Suprapubic skin (tissue), 4 donors: ENCODE measurements at regions not wholly inside any gene's neighbourhood (a gene's known extent, or its start where the extent isn't known, plus 50 kb on each side); places are given as distances from the start of the nearest gene placed in this dataset.

Experiments
- DNase-seq, 2 donors: peaks; one replicate each; pipeline ENCODE4 v3.0.0-alpha.2; 2019; ENCODE audit warnings: low spot score in 2 of 2
- H3K27ac ChIP-seq: fragments of 200-600 bp; sonication (generic); one replicate; pipeline ENCODE4 v1.5.1; 2019
- H3K27me3 ChIP-seq: fragments of 200-600 bp; sonication (generic); one replicate; pipeline ENCODE4 v1.5.1; 2019
- H3K36me3 ChIP-seq: fragments of 200-600 bp; sonication (generic); one replicate; pipeline ENCODE4 v1.5.1; 2019
- H3K4me1 ChIP-seq: fragments of 200-600 bp; sonication (generic); one replicate; pipeline ENCODE4 v1.5.1; 2019
- H3K4me3 ChIP-seq: fragments of 200-600 bp; sonication (generic); one replicate; pipeline ENCODE4 v1.5.1; 2019; ENCODE audit warnings: mild to moderate bottlenecking
- H3K9me3 ChIP-seq: fragments of 200-600 bp; sonication (generic); one replicate; pipeline ENCODE4 v1.5.1; 2019
- EP300 ChIP-seq: sonication (generic); formaldehyde crosslinking; IDR thresholded peaks from one replicate; pipeline ENCODE4 v1.6.1; 2017; ENCODE audit warnings: antibody characterized with exemption
- POLR2A ChIP-seq, 2 donors: fragments of 450-650 bp; IDR thresholded peaks; one replicate each; pipeline ENCODE4 v1.6.1; 2017; ENCODE audit warnings: antibody characterized with exemption in 2 of 2, mild to moderate bottlenecking in 2 of 2, moderate library complexity in 2 of 2
- POLR2AphosphoS5 ChIP-seq, 3 donors: sonication (generic); formaldehyde crosslinking; IDR thresholded peaks; one replicate each; pipeline ENCODE4 v1.6.1; 2017; ENCODE audit warnings: antibody characterized with exemption in 3 of 3
- WGBS: methylation state at CpG from one replicate; pipeline ENCODE4 v1.1.5; 2018; 5-methylcytosine and 5-hydroxymethylcytosine counted together
- TF ChIP-seq, protein P1 (sequence below), 2 donors: fragments of 200-600 bp in 1 of 2; fragments of 450-650 bp in 1 of 2; sonication (generic) in 1 of 2; IDR thresholded peaks; one replicate each; pipeline ENCODE4 v1.5.1; 2016 to 2019; ENCODE audit warnings: antibody characterized with exemption in 2 of 2, mild to moderate bottlenecking in 1 of 2, moderate library complexity in 1 of 2

- Histone ChIP-seq H3K9me3 (no peaks in the 10 kb centered on the region), H3K27ac (no peak overlapping the region), H3K4me1 (no peaks in the 10 kb centered on the region), H3K4me3 (no peak overlapping the region), H3K36me3 (no peaks in the 10 kb centered on the region), H3K27me3 (no peaks in the 10 kb centered on the region)
- no peak for DNase-seq
- no peak for TF ChIP-seq POLR2AphosphoS5 (IDR thresholded peaks at IDR 0.05)
- TF ChIP-seq POLR2A (IDR thresholded peaks at IDR 0.05), result no peak
- TF ChIP-seq, protein P1, sequence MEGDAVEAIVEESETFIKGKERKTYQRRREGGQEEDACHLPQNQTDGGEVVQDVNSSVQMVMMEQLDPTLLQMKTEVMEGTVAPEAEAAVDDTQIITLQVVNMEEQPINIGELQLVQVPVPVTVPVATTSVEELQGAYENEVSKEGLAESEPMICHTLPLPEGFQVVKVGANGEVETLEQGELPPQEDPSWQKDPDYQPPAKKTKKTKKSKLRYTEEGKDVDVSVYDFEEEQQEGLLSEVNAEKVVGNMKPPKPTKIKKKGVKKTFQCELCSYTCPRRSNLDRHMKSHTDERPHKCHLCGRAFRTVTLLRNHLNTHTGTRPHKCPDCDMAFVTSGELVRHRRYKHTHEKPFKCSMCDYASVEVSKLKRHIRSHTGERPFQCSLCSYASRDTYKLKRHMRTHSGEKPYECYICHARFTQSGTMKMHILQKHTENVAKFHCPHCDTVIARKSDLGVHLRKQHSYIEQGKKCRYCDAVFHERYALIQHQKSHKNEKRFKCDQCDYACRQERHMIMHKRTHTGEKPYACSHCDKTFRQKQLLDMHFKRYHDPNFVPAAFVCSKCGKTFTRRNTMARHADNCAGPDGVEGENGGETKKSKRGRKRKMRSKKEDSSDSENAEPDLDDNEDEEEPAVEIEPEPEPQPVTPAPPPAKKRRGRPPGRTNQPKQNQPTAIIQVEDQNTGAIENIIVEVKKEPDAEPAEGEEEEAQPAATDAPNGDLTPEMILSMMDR (IDR thresholded peaks at IDR 0.05), result no peak
- no peak for TF ChIP-seq EP300
- WGBS, result 64% methylated on average over 1 of the region's 1 CpG
Measured at GRCh38 chr6:149160943-149161342, 156.6 kb upstream of the TAB2 start.

- no peak for DNase-seq
- Histone ChIP-seq H3K27me3 (no peaks in the 10 kb centered on the region), H3K4me3 (no peak overlapping the region), H3K36me3 (no peaks in the 10 kb centered on the region), H3K27ac (no peak overlapping the region), H3K4me1 (no peaks in the 10 kb centered on the region), H3K9me3 (no peaks in the 10 kb centered on the region)
- TF ChIP-seq POLR2AphosphoS5 (IDR thresholded peaks at IDR 0.05) (no peak), POLR2A (IDR thresholded peaks at IDR 0.05) (no peak), EP300 (no peak)
- TF ChIP-seq, protein P1 (IDR thresholded peaks at IDR 0.05), result no peak
Measured at GRCh38 chr6:149162924-149163323, 154.6 kb upstream of the TAB2 start.

GRCh38 chr6:149164199-149164750, 153.2 kb upstream of the TAB2 start:
- H3K9me3 ChIP-seq, result no peaks in the 10 kb centered on the region
- 85% methylated on average over 12 of the region's 12 CpGs for WGBS
- no peak for DNase-seq
- no peak overlapping the region for H3K27ac ChIP-seq
- H3K36me3 ChIP-seq, result no peaks in the 10 kb centered on the region
- H3K27me3 ChIP-seq, result no peaks in the 10 kb centered on the region
- TF ChIP-seq, protein P1 (IDR thresholded peaks at IDR 0.05), result no peak
- TF ChIP-seq POLR2AphosphoS5 (IDR thresholded peaks at IDR 0.05) (no peak), POLR2A (IDR thresholded peaks at IDR 0.05) (no peak), EP300 (no peak)
- H3K4me1 ChIP-seq, result no peaks in the 10 kb centered on the region
- no peak overlapping the region for H3K4me3 ChIP-seq

GRCh38 chr6:149166336-149166735, 151.2 kb upstream of the TAB2 start:
- no peaks in the 10 kb centered on the region for H3K4me1 ChIP-seq
- H3K27ac ChIP-seq, result no peak overlapping the region
- TF ChIP-seq POLR2AphosphoS5 (IDR thresholded peaks at IDR 0.05), result no peak
- TF ChIP-seq EP300, result no peak
- H3K4me3 ChIP-seq, result no peak overlapping the region
- WGBS, result 29% methylated on average over 1 of the region's 1 CpG
- no peak for DNase-seq
- H3K9me3 ChIP-seq, result no peaks in the 10 kb centered on the region
- no peaks in the 10 kb centered on the region for H3K27me3 ChIP-seq
- H3K36me3 ChIP-seq, result no peaks in the 10 kb centered on the region

DNA sequence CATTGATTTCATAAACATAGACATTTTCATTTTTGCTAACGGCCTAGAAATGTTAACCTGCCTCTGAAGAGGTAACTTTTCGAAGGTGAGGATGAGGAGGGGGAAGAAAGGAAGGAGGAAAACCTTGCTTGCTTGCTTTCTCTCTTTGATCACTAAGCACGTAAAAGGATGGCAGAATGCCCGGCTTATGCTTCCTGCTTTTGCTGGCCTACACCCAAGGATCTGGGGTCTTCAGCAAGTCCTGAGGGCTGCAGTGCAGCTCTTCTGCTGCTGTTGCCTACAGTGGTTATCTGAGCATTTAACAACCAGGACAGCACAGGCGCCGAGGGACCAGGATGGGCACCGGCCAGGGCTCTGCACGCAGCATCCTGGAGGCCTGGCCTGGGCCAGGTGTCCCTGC, 150.8 kb upstream of the TAB2 start:
- no peak for DNase-seq
- Histone ChIP-seq H3K4me1 (no peaks in the 10 kb centered on the region), H3K27ac (no peak overlapping the region), H3K9me3 (no peaks in the 10 kb centered on the region), H3K4me3 (no peak overlapping the region), H3K36me3 (no peaks in the 10 kb centered on the region), H3K27me3 (no peaks in the 10 kb centered on the region)
- 41% methylated on average over 8 of the region's 8 CpGs for WGBS
- TF ChIP-seq EP300, result no peak
- TF ChIP-seq POLR2AphosphoS5 (IDR thresholded peaks at IDR 0.05), result no peak
- TF ChIP-seq, protein P1 (IDR thresholded peaks at IDR 0.05), result no peak
- no peak for TF ChIP-seq POLR2A (IDR thresholded peaks at IDR 0.05)

GRCh38 chr6:149168968-149169367, 148.5 kb upstream of the TAB2 start:
- no peaks in the 10 kb centered on the region for H3K27me3 ChIP-seq
- WGBS, result 84% methylated on average over 6 of the region's 6 CpGs
- H3K4me1 ChIP-seq, result no peaks in the 10 kb centered on the region
- H3K4me3 ChIP-seq, result no peak overlapping the region
- H3K36me3 ChIP-seq, result no peaks in the 10 kb centered on the region
- no peak for TF ChIP-seq POLR2AphosphoS5 (IDR thresholded peaks at IDR 0.05)
- TF ChIP-seq, protein P1 (IDR thresholded peaks at IDR 0.05), result no peak
- TF ChIP-seq POLR2A (IDR thresholded peaks at IDR 0.05), result no peak
- TF ChIP-seq EP300, result no peak
- H3K9me3 ChIP-seq, result no peaks in the 10 kb centered on the region
- H3K27ac ChIP-seq, result no peak overlapping the region
- no peak for DNase-seq
